Sigmoid colon (tissue), 4 donors: ENCODE measurements at regions not wholly inside any gene's neighbourhood (a gene's known extent, or its start where the extent isn't known, plus 50 kb on each side); places are given as distances from the start of the nearest gene placed in this dataset.

ENCODE experiments used
- CTCF ChIP-seq, 4 experiments: fragments of 450-650 bp in 3 of 4; fragments of 200-600 bp in 1 of 4; IDR thresholded peaks; one replicate each; pipeline ENCODE4 v1.5.1; 2016 to 2019; ENCODE audit warnings: antibody characterized with exemption in 4 of 4, mild to moderate bottlenecking in 3 of 4, moderate library complexity in 2 of 4
- EP300 ChIP-seq, 4 donors: sonication (generic); formaldehyde crosslinking; IDR thresholded peaks; one replicate each; pipeline ENCODE4 v1.6.1; 2017; ENCODE audit warnings: antibody characterized with exemption in 4 of 4
- POLR2A ChIP-seq, 2 donors: fragments of 450-650 bp; IDR thresholded peaks; one replicate each; pipeline ENCODE4 v1.6.1; 2016; ENCODE audit warnings: antibody characterized with exemption in 2 of 2, mild to moderate bottlenecking in 2 of 2, moderate library complexity in 2 of 2
- POLR2AphosphoS5 ChIP-seq, 4 donors: sonication (generic); formaldehyde crosslinking; IDR thresholded peaks; one replicate each; pipeline ENCODE4 v1.6.1; 2017; ENCODE audit warnings: antibody characterized with exemption in 4 of 4

GRCh38 chr20:43255877-43256276 is 66.2 kb upstream of the PTPRT start:
- TF ChIP-seq POLR2A (IDR thresholded peaks at IDR 0.05), result no peak
- no peak for TF ChIP-seq CTCF (IDR thresholded peaks at IDR 0.05)
- TF ChIP-seq POLR2AphosphoS5 (IDR thresholded peaks at IDR 0.05), result no peak
- no peak for TF ChIP-seq EP300 (IDR thresholded peaks at IDR 0.05)
